ENCODE measurements at regions not wholly inside any gene's neighbourhood (a gene's known extent, or its start where the extent isn't known, plus 50 kb on each side); places are given as distances from the start of the nearest gene placed in this dataset.

GRCh38 chr2:21451403-21451802, 327.6 kb downstream of the TDRD15 start:
- no peak for DNase-seq

GRCh38 chr2:21452263-21452662, 328.5 kb downstream of the TDRD15 start:
- DNase-seq, result no peak

GRCh38 chr2:21452678-21453077, 328.9 kb downstream of the TDRD15 start:
- DNase-seq, result no peak

GRCh38 chr2:21453723-21454450, 330.1 kb downstream of the TDRD15 start:
- DNase-seq, result no peak

- DNase-seq, result no peak
Measured at GRCh38 chr2:21454839-21455238, 331.1 kb downstream of the TDRD15 start.

- DNase-seq, result no peak
Measured at GRCh38 chr2:21461754-21462240, 338.0 kb downstream of the TDRD15 start.

GRCh38 chr2:21466341-21466927, 342.7 kb downstream of the TDRD15 start:
- DNase-seq, result no peak

- DNase-seq, result no peak
Measured at GRCh38 chr2:21467280-21467818, 343.6 kb downstream of the TDRD15 start.

- DNase-seq, result no peak
Measured at GRCh38 chr2:21467910-21468309, 344.1 kb downstream of the TDRD15 start.

- DNase-seq, result no peak
Measured at GRCh38 chr2:21468624-21469023, 344.9 kb downstream of the TDRD15 start.

GRCh38 chr2:21469158-21469557, 345.4 kb downstream of the TDRD15 start:
- no peak for DNase-seq

GRCh38 chr2:21469564-21469963, 345.8 kb downstream of the TDRD15 start:
- no peak for DNase-seq

- DNase-seq, result no peak
Measured at GRCh38 chr2:21480162-21480561, 356.4 kb downstream of the TDRD15 start.

- DNase-seq, result peak; percentile 8
Measured at GRCh38 chr2:21484643-21485042, 360.9 kb downstream of the TDRD15 start.

- DNase-seq, result no peak
Measured at GRCh38 chr2:21486445-21486844, 362.7 kb downstream of the TDRD15 start.

- no peak for DNase-seq
Measured at GRCh38 chr2:21489080-21489479, 365.3 kb downstream of the TDRD15 start.

GRCh38 chr2:21498016-21498415, 374.2 kb downstream of the TDRD15 start:
- DNase-seq, result no peak

GRCh38 chr2:21500401-21500945, 376.7 kb downstream of the TDRD15 start:
- DNase-seq, result no peak

- DNase-seq, result no peak
Measured at GRCh38 chr2:21501376-21502027, 377.7 kb downstream of the TDRD15 start.

GRCh38 chr2:21515903-21516302, 392.1 kb downstream of the TDRD15 start:
- no peak for DNase-seq

- DNase-seq, result no peak
Measured at GRCh38 chr2:21519412-21519811, 395.6 kb downstream of the TDRD15 start.

- no peak for DNase-seq
Measured at GRCh38 chr2:21519821-21520220, 396.1 kb downstream of the TDRD15 start.

- no peak for DNase-seq
Measured at GRCh38 chr2:21535826-21536225, 412.1 kb downstream of the TDRD15 start.
